ENCODE measurements at regions not wholly inside any gene's neighbourhood (a gene's known extent, or its start where the extent isn't known, plus 50 kb on each side); places are given as distances from the start of the nearest gene placed in this dataset.
A peak's percentile ranks its signal among the peaks of the same experiment; 100 is the strongest.

- TF ChIP-seq CTCF (IDR thresholded peaks at IDR 0.05) = no peak
- intact Hi-C loops (cut with DNase I) = no loop called here
- ATAC-seq = no peak
- Histone ChIP-seq H3K36me3 (no peaks in the 10 kb centered on the region), H3K4me3 (no peak overlapping the region), H3K4me1 (no peaks in the 10 kb centered on the region), H3K27ac (no peak overlapping the region), H3K27me3 (ENCODE audit: low read depth) (no peaks in the 10 kb centered on the region), H3K9me3 (no peaks in the 10 kb centered on the region)
- no peak for DNase-seq
Measured at GRCh38 chr4:23337292-23337691, 552.6 kb downstream of the PPARGC1A start.

GRCh38 chr4:23333946-23334878, 555.6 kb downstream of the PPARGC1A start:
- Histone ChIP-seq H3K36me3 (no peaks in the 10 kb centered on the region), H3K9me3 (no peaks in the 10 kb centered on the region), H3K27ac (no peak overlapping the region), H3K27me3 (ENCODE audit: low read depth) (no peaks in the 10 kb centered on the region), H3K4me3 (no peak overlapping the region), H3K4me1 (no peaks in the 10 kb centered on the region)
- no peak for TF ChIP-seq CTCF (IDR thresholded peaks at IDR 0.05)
- DNase-seq (no peak), ATAC-seq (peak; percentile 72 to 86)
- intact Hi-C loops (cut with DNase I) = no loop called here

GRCh38 chr4:23333556-23333945, 556.3 kb downstream of the PPARGC1A start:
- H3K36me3 ChIP-seq = no peaks in the 10 kb centered on the region
- DNase-seq (no peak), ATAC-seq (peak; percentile 65 to 68)
- no peak overlapping the region for H3K27ac ChIP-seq
- no peak for TF ChIP-seq CTCF (IDR thresholded peaks at IDR 0.05)
- H3K27me3 ChIP-seq (ENCODE audit: low read depth) = no peaks in the 10 kb centered on the region
- no peak overlapping the region for H3K4me3 ChIP-seq
- intact Hi-C loops (cut with DNase I) = no loop called here
- no peaks in the 10 kb centered on the region for H3K4me1 ChIP-seq
- no peaks in the 10 kb centered on the region for H3K9me3 ChIP-seq

GRCh38 chr4:23332313-23332712, 557.5 kb downstream of the PPARGC1A start:
- TF ChIP-seq CTCF (IDR thresholded peaks at IDR 0.05) = no peak
- no peaks in the 10 kb centered on the region for H3K4me1 ChIP-seq
- ATAC-seq (no peak), DNase-seq (no peak)
- no peaks in the 10 kb centered on the region for H3K9me3 ChIP-seq
- H3K27me3 ChIP-seq (ENCODE audit: low read depth) = no peaks in the 10 kb centered on the region
- no peak overlapping the region for H3K27ac ChIP-seq
- intact Hi-C loops (cut with DNase I) = no loop called here
- H3K4me3 ChIP-seq = no peak overlapping the region
- no peaks in the 10 kb centered on the region for H3K36me3 ChIP-seq

- no peak for ATAC-seq
- H3K4me1 ChIP-seq = no peaks in the 10 kb centered on the region
Measured at GRCh38 chr4:23327120-23327519, 562.7 kb downstream of the PPARGC1A start.

More at GRCh38 chr4:23327120-23327519, 562.7 kb downstream of the PPARGC1A start:
- Histone ChIP-seq H3K9me3 (no peaks in the 10 kb centered on the region), H3K4me3 (no peak overlapping the region), H3K27ac (no peak overlapping the region), H3K36me3 (no peaks in the 10 kb centered on the region), H3K27me3 (ENCODE audit: low read depth) (no peaks in the 10 kb centered on the region)
- DNase-seq = no peak
- no peak for TF ChIP-seq CTCF (IDR thresholded peaks at IDR 0.05)
- intact Hi-C loops (cut with DNase I) = no loop called here
